ENCODE measurements at regions not wholly inside any gene's neighbourhood (a gene's known extent, or its start where the extent isn't known, plus 50 kb on each side); places are given as distances from the start of the nearest gene placed in this dataset.

GRCh38 chr4:28334249-28334648 is 1473.6 kb downstream of the STIM2 start:
- H3K36me3 ChIP-seq: no peaks in the 10 kb centered on the region
- H3K9me3 ChIP-seq: no peaks in the 10 kb centered on the region
- no peak overlapping the region for H3K4me3 ChIP-seq
- H3K27me3 ChIP-seq: no peaks in the 10 kb centered on the region
- H3K27ac ChIP-seq: no peak overlapping the region
- DNase-seq: no peak
- TF ChIP-seq POLR2A (IDR thresholded peaks at IDR 0.05): no peak
- no peak for TF ChIP-seq CTCF (IDR thresholded peaks at IDR 0.05)
- no peaks in the 10 kb centered on the region for H3K4me1 ChIP-seq

- no peak for DNase-seq
- Histone ChIP-seq H3K27me3 (no peaks in the 10 kb centered on the region), H3K4me3 (no peak overlapping the region), H3K36me3 (no peaks in the 10 kb centered on the region), H3K27ac (no peak overlapping the region), H3K4me1 (no peaks in the 10 kb centered on the region), H3K9me3 (no peaks in the 10 kb centered on the region)
- TF ChIP-seq POLR2A (IDR thresholded peaks at IDR 0.05) (no peak), CTCF (IDR thresholded peaks at IDR 0.05) (no peak)
Observed at GRCh38 chr4:28341784-28342183, 1481.1 kb downstream of the STIM2 start.

- H3K4me3 ChIP-seq: no peak overlapping the region
- no peak for DNase-seq
- H3K27me3 ChIP-seq: no peaks in the 10 kb centered on the region
- H3K4me1 ChIP-seq: no peaks in the 10 kb centered on the region
- H3K36me3 ChIP-seq: no peaks in the 10 kb centered on the region
- H3K9me3 ChIP-seq: no peaks in the 10 kb centered on the region
- no peak for TF ChIP-seq POLR2A (IDR thresholded peaks at IDR 0.05)
- TF ChIP-seq CTCF (IDR thresholded peaks at IDR 0.05): no peak
- no peak overlapping the region for H3K27ac ChIP-seq
Observed at GRCh38 chr4:28350485-28350884, 1489.8 kb downstream of the STIM2 start.

- no peak for DNase-seq
- no peaks in the 10 kb centered on the region for H3K4me1 ChIP-seq
- H3K27ac ChIP-seq: no peak overlapping the region
- TF ChIP-seq CTCF (IDR thresholded peaks at IDR 0.05) (no peak), POLR2A (IDR thresholded peaks at IDR 0.05) (no peak)
- no peak overlapping the region for H3K4me3 ChIP-seq
- no peaks in the 10 kb centered on the region for H3K27me3 ChIP-seq
- no peaks in the 10 kb centered on the region for H3K9me3 ChIP-seq
- no peaks in the 10 kb centered on the region for H3K36me3 ChIP-seq
Observed at GRCh38 chr4:28351102-28351501, 1490.5 kb downstream of the STIM2 start.

GRCh38 chr4:28351826-28352225 is 1491.2 kb downstream of the STIM2 start:
- H3K4me3 ChIP-seq: no peak overlapping the region
- no peaks in the 10 kb centered on the region for H3K36me3 ChIP-seq
- H3K27ac ChIP-seq: no peak overlapping the region
- TF ChIP-seq POLR2A (IDR thresholded peaks at IDR 0.05): no peak
- no peaks in the 10 kb centered on the region for H3K4me1 ChIP-seq
- no peaks in the 10 kb centered on the region for H3K9me3 ChIP-seq
- DNase-seq: no peak
- no peaks in the 10 kb centered on the region for H3K27me3 ChIP-seq

- H3K36me3 ChIP-seq: no peaks in the 10 kb centered on the region
- H3K9me3 ChIP-seq: peaks cover 0 to 3% (median 0%) of the 10 kb centered on the region in 4 donors
- H3K4me3 ChIP-seq: no peak overlapping the region
- H3K27me3 ChIP-seq: no peaks in the 10 kb centered on the region
- TF ChIP-seq POLR2A (IDR thresholded peaks at IDR 0.05) (no peak), CTCF (IDR thresholded peaks at IDR 0.05) (no peak)
- no peak for DNase-seq
- H3K27ac ChIP-seq: no peak overlapping the region
- H3K4me1 ChIP-seq: no peaks in the 10 kb centered on the region
Observed at GRCh38 chr4:28354880-28355656, 1494.4 kb downstream of the STIM2 start.
